IMR-90 (cell line): ENCODE measurements at regions not wholly inside any gene's neighbourhood (a gene's known extent, or its start where the extent isn't known, plus 50 kb on each side); places are given as distances from the start of the nearest gene placed in this dataset.

Source experiments
- ATAC-seq: fragments of 200-7000 bp; cut with Tn5 transposase; 2 replicates; pipeline ENCODE4 v1.9.1; 2020; ENCODE audit warnings: low read depth, mild to moderate bottlenecking, moderate library complexity
- BruUV-seq: library from RNA; stranded (reverse); fragments of 400-500 nt; replicated peaks from 2 replicates; lab custom pipeline; 2021; lab: Mats Ljungman, UMichigan
- CTCF ChIA-PET: fragments of 300-600 bp; formaldehyde crosslinking; extraction: SDS; loops from one replicate; lab custom pipeline; 2021; ENCODE audit warnings: antibody characterized with exemption; lab: Yijun Ruan, JAX
- POLR2A ChIA-PET: fragments of 300-600 bp; sonication (Branson Sonifier 250); formaldehyde crosslinking; loops from one replicate; lab custom pipeline; 2022; ENCODE audit warnings: antibody characterized with exemption; ENCODE audit not compliant: unreplicated experiment; lab: Charles Lee
- DNase-seq: peaks from one replicate; pipeline ENCODE4 v3.0.0; 2013
- H2AFZ ChIP-seq: replicated peaks from 2 replicates; pipeline ENCODE3; 2013; ENCODE audit warnings: low read length, mild to moderate bottlenecking; ENCODE audit not compliant: poor library complexity
- H2AK5ac ChIP-seq: 2 replicates; pipeline ENCODE4 v1.6.1; 2013; ENCODE audit warnings: low read depth, low read length, inconsistent platforms
- H2AK9ac ChIP-seq: replicated peaks from 2 replicates; pipeline ENCODE3; 2013; ENCODE audit warnings: mild to moderate bottlenecking, low read depth, low read length, moderate library complexity; ENCODE audit not compliant: poor library complexity
- H2BK120ac ChIP-seq: 2 replicates; pipeline ENCODE4 v1.6.1; 2013; ENCODE audit warnings: low read depth, low read length, inconsistent platforms
- H2BK15ac ChIP-seq: 3 replicates; pipeline ENCODE4 v1.6.1; 2013; ENCODE audit warnings: low read depth, low read length, inconsistent platforms
- H2BK20ac ChIP-seq: 2 replicates; pipeline ENCODE4 v1.6.1; 2013; ENCODE audit warnings: low read depth, mild to moderate bottlenecking, inconsistent platforms, low read length, moderate library complexity
- H2BK5ac ChIP-seq: 2 replicates; pipeline ENCODE4 v1.6.1; 2013; ENCODE audit warnings: mild to moderate bottlenecking, low read depth, low read length, inconsistent platforms; ENCODE audit not compliant: poor library complexity, severe bottlenecking
- H3K14ac ChIP-seq: replicated peaks from 2 replicates; pipeline ENCODE4 v1.6.1; 2013; ENCODE audit warnings: low read depth, low read length, inconsistent platforms
- H3K18ac ChIP-seq: 2 replicates; pipeline ENCODE4 v1.6.1; 2013; ENCODE audit warnings: low read depth, low read length, control low read depth
- H3K23ac ChIP-seq: 2 replicates; pipeline ENCODE4 v1.6.1; 2013; ENCODE audit warnings: low read depth, low read length, inconsistent platforms
- H3K27ac ChIP-seq: 2 replicates; pipeline ENCODE4 v1.5.1; 2013; ENCODE audit warnings: mild to moderate bottlenecking, control low read depth, low read length; ENCODE audit not compliant: insufficient read depth
- H3K27me3 ChIP-seq: 2 replicates; pipeline ENCODE4 v1.6.1; 2013; ENCODE audit warnings: low read length; ENCODE audit not compliant: control insufficient read depth, insufficient read depth
- H3K36me3 ChIP-seq: 2 replicates; pipeline ENCODE4 v1.6.1; 2013; ENCODE audit warnings: low read length, mixed read lengths; ENCODE audit not compliant: control insufficient read depth, insufficient read depth
- H3K4ac ChIP-seq: 2 replicates; pipeline ENCODE4 v1.6.1; 2013; ENCODE audit warnings: low read depth, low read length, inconsistent platforms
- H3K4me1 ChIP-seq: 2 replicates; pipeline ENCODE4 v1.6.1; 2013; ENCODE audit warnings: low read length, mixed read lengths; ENCODE audit not compliant: control insufficient read depth, insufficient read depth
- H3K4me2 ChIP-seq: 2 replicates; pipeline ENCODE4 v1.6.1; 2013; ENCODE audit warnings: low read depth, mild to moderate bottlenecking, control low read depth, low read length, moderate library complexity
- H3K4me3 ChIP-seq: 2 replicates; pipeline ENCODE4 v1.5.1; 2013; ENCODE audit warnings: low read depth, mild to moderate bottlenecking, control low read depth, low read length, moderate library complexity; ENCODE audit not compliant: insufficient read depth
- H3K56ac ChIP-seq: 2 replicates; pipeline ENCODE4 v1.6.1; 2013; ENCODE audit warnings: low read length, inconsistent platforms; ENCODE audit not compliant: insufficient read depth; ENCODE audit errors: extremely low read depth
- H3K79me1 ChIP-seq, 2 experiments: 2 replicates each; pipeline ENCODE4 v1.6.1; 2013; ENCODE audit warnings: low read length in 2 of 2, inconsistent platforms in 1 of 2, low read depth in 1 of 2
- H3K9ac ChIP-seq: 2 replicates; pipeline ENCODE4 v1.6.1; 2013; ENCODE audit warnings: low read depth, low read length, control low read depth
- H3K9me1 ChIP-seq: 2 replicates; pipeline ENCODE4 v1.6.1; 2013; ENCODE audit warnings: low read length, inconsistent platforms; ENCODE audit not compliant: insufficient read depth
- H3K9me3 ChIP-seq: 2 replicates; pipeline ENCODE4 v1.6.1; 2013; ENCODE audit warnings: low read length; ENCODE audit not compliant: control insufficient read depth, insufficient read depth
- H4K20me1 ChIP-seq: 2 replicates; pipeline ENCODE4 v1.6.1; 2013; ENCODE audit warnings: low read length, inconsistent platforms; ENCODE audit not compliant: insufficient read depth
- H4K5ac ChIP-seq: 2 replicates; pipeline ENCODE4 v1.6.1; 2013; ENCODE audit warnings: mild to moderate bottlenecking, low read depth, low read length, control low read depth
- H4K8ac ChIP-seq, 2 experiments: 2 replicates each; pipeline ENCODE4 v1.6.1; 2013; ENCODE audit warnings: low read depth in 2 of 2, low read length in 2 of 2, control low read depth in 1 of 2, inconsistent platforms in 1 of 2
- H4K91ac ChIP-seq: 2 replicates; pipeline ENCODE4 v1.6.1; 2013; ENCODE audit warnings: low read depth, low read length, inconsistent platforms; ENCODE audit not compliant: insufficient read depth
- CEBPB ChIP-seq: IDR thresholded peaks from 2 replicates; pipeline ENCODE4 v1.6.1; 2012; ENCODE audit warnings: low read depth, low read length, improper control_type of control experiment
- MXI1 ChIP-seq: IDR thresholded peaks from 2 replicates; pipeline ENCODE4 v1.6.1; 2012; ENCODE audit warnings: low read depth, mild to moderate bottlenecking, low read length, moderate library complexity, borderline replicate concordance
- RCOR1 ChIP-seq: IDR thresholded peaks from 2 replicates; pipeline ENCODE4 v1.6.1; 2012; ENCODE audit warnings: mild to moderate bottlenecking, low read length, improper control_type of control experiment; ENCODE audit not compliant: insufficient replicate concordance
- SMC3 ChIP-seq: fragments of 150-350 bp; IDR thresholded peaks from 2 replicates; pipeline ENCODE4 v1.6.1; 2016; ENCODE audit warnings: low read depth, mild to moderate bottlenecking, antibody characterized with exemption, low read length, moderate library complexity
- WGBS, 2 experiments: methylation state at CpG; one replicate each; pipeline versions ENCODE4 v1.1.5 to v1.1.7; 2013; ENCODE audit warnings: missing lambda C conversion rate in 2 of 2; ENCODE audit not compliant: insufficient read length in 1 of 2; ENCODE audit errors: extremely low coverage in 2 of 2; 5-methylcytosine and 5-hydroxymethylcytosine counted together
- dilution Hi-C: fragments of 300-500 bp; cut with HindIII; formaldehyde crosslinking; loops from one replicate; pipeline ENCODE4 v1.14.3; 2018; ENCODE audit warnings: low sequenced_read_pairs; ENCODE audit not compliant: unreplicated experiment
- in situ Hi-C: fragments of 300-500 bp; cut with MboI; formaldehyde crosslinking; loops from 3 replicates; pipeline ENCODE4 v1.14.3; 2019; ENCODE audit warnings: low sequenced_read_pairs, inconsistent platforms, mixed read lengths
- intact Hi-C: fragments of 100-400 bp; cut with micrococcal nuclease; formaldehyde crosslinking; loops from 2 replicates; pipeline ENCODE4 v1.10.0; 2022
- TF ChIP-seq, protein P1 (sequence below): fragments of 150-350 bp; IDR thresholded peaks from 2 replicates; pipeline ENCODE4 v1.6.1; 2016; ENCODE audit warnings: low read depth, mild to moderate bottlenecking, low read length, moderate library complexity, borderline replicate concordance
- TF ChIP-seq, protein P2 (sequence below): fragments of 150-350 bp; IDR thresholded peaks from 2 replicates; pipeline ENCODE4 v1.6.1; 2017; ENCODE audit warnings: mild to moderate bottlenecking, antibody characterized with exemption, low read length, low read depth

DNA sequence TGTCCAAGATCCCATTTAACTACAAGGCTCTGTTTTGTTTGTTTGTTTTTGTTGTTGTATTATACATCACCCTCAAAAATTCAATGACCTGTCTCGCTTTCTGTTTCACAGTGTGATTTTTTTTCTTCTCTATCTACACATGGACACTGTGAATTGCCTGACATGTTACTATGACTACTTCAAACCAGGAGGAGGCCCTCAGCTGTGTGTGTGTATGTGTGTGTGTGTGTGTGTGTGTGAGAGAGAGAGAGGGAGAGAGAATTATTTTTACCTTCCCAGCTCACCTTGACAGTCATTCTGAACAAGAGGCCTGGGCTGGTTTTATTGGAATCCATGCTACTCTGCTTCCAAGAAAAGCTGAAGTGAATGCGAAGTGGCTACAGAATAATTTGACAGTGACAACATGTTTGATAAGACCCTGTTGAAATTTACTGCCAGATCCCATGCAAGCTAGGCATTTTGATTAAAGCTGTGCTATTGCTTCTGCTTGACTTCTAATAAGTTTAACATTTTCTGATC lies 841.4 kb downstream of the NSUN3 start:
- no CpG with 5 or more reads among the region's 2 CpGs for WGBS, 2 experiments
- in situ Hi-C loops (no loop called here), dilution Hi-C loops (no loop called here), intact Hi-C loops (no loop called here)
- DNase-seq: no peak
- Histone ChIP-seq H3K36me3 (no peaks in the 10 kb centered on the region), H4K20me1 (no peaks in the 10 kb centered on the region), H3K9me3 (no peaks in the 10 kb centered on the region), H2AK5ac (no peak overlapping the region), H2AFZ (no peak overlapping the region), H3K4ac (no peak overlapping the region), H2BK120ac (no peak overlapping the region), H2AK9ac (no peak overlapping the region), H4K8ac (no peak overlapping the region), H4K5ac (no peak overlapping the region), H3K4me3 (no peak overlapping the region), H3K14ac (no peak overlapping the region), H3K79me1 (no peaks in the 10 kb centered on the region), H3K9ac (no peak overlapping the region), H3K56ac (no peak overlapping the region), H3K27ac (no peak overlapping the region), H2BK5ac (no peak overlapping the region), H3K18ac (no peak overlapping the region), H2BK15ac (no peak overlapping the region), H3K23ac (no peak overlapping the region), H3K27me3 (no peaks in the 10 kb centered on the region), H3K4me1 (no peaks in the 10 kb centered on the region), H3K9me1 (no peaks in the 10 kb centered on the region), H4K91ac (no peak overlapping the region), H2BK20ac (no peak overlapping the region), H3K4me2 (no peak overlapping the region)
- BruUV-seq: no TSS peak
- ChIA-PET CTCF (no interaction called here), POLR2A (no interaction called here)
- no peak for TF ChIP-seq MXI1
- no peak for TF ChIP-seq RCOR1
- TF ChIP-seq CEBPB: no peak
- no peak for TF ChIP-seq SMC3
- TF ChIP-seq, protein P1, sequence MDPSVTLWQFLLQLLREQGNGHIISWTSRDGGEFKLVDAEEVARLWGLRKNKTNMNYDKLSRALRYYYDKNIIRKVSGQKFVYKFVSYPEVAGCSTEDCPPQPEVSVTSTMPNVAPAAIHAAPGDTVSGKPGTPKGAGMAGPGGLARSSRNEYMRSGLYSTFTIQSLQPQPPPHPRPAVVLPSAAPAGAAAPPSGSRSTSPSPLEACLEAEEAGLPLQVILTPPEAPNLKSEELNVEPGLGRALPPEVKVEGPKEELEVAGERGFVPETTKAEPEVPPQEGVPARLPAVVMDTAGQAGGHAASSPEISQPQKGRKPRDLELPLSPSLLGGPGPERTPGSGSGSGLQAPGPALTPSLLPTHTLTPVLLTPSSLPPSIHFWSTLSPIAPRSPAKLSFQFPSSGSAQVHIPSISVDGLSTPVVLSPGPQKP: no peak
- TF ChIP-seq, protein P2, sequence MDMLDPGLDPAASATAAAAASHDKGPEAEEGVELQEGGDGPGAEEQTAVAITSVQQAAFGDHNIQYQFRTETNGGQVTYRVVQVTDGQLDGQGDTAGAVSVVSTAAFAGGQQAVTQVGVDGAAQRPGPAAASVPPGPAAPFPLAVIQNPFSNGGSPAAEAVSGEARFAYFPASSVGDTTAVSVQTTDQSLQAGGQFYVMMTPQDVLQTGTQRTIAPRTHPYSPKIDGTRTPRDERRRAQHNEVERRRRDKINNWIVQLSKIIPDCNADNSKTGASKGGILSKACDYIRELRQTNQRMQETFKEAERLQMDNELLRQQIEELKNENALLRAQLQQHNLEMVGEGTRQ: no peak
- no peak for ATAC-seq
